Ovary (tissue), 3 donors: ENCODE measurements at regions not wholly inside any gene's neighbourhood (a gene's known extent, or its start where the extent isn't known, plus 50 kb on each side); places are given as distances from the start of the nearest gene placed in this dataset.

ENCODE experiments used
- CTCF ChIP-seq, 3 donors: fragments of 450-650 bp in 2 of 3; fragments of 200-600 bp in 1 of 3; IDR thresholded peaks; one replicate each; pipeline versions ENCODE4 v1.5.1 to v1.8.0; 2016 to 2022; ENCODE audit warnings: antibody characterized with exemption in 3 of 3, mild to moderate bottlenecking in 1 of 3
- EP300 ChIP-seq: sonication (generic); formaldehyde crosslinking; IDR thresholded peaks from one replicate; pipeline ENCODE4 v1.6.1; 2017; ENCODE audit warnings: antibody characterized with exemption
- POLR2A ChIP-seq: fragments of 450-650 bp; IDR thresholded peaks from one replicate; pipeline ENCODE4 v1.6.1; 2017; ENCODE audit warnings: antibody characterized with exemption, mild to moderate bottlenecking, moderate library complexity
- donor health status: DM: no; HTN: no; CAD: no.

- TF ChIP-seq CTCF (IDR thresholded peaks at IDR 0.05), result no peak
- TF ChIP-seq POLR2A, result no peak
- no peak for TF ChIP-seq EP300
Observed at GRCh38 chrX:141341341-141341740, 99.0 kb upstream of the SPANXC start.
